Hepatocyte (in vitro differentiated cells): ENCODE measurements at regions not wholly inside any gene's neighbourhood (a gene's known extent, or its start where the extent isn't known, plus 50 kb on each side); places are given as distances from the start of the nearest gene placed in this dataset.

Source experiments
- DNase-seq: peaks from one replicate; pipeline ENCODE4 v3.0.0-alpha.2; 2016; ENCODE audit warnings: low spot score
- H2AFZ ChIP-seq: fragments of 200-600 bp; sonication (generic); 2 replicates; pipeline ENCODE4 v1.6.0; 2016; ENCODE audit warnings: antibody characterized with exemption, mild to moderate bottlenecking
- H3K27ac ChIP-seq: fragments of 200-600 bp; sonication (generic); 2 replicates; pipeline ENCODE4 v1.5.1; 2016; ENCODE audit warnings: mild to moderate bottlenecking
- H3K27me3 ChIP-seq: fragments of 200-600 bp; sonication (generic); 2 replicates; pipeline ENCODE4 v1.6.1; 2016
- H3K36me3 ChIP-seq: fragments of 200-600 bp; sonication (generic); replicated peaks from 2 replicates; pipeline ENCODE4 v1.5.1; 2016; ENCODE audit warnings: low read depth; ENCODE audit not compliant: insufficient read depth
- H3K4me1 ChIP-seq: fragments of 200-600 bp; sonication (generic); 2 replicates; pipeline ENCODE4 v1.5.1; 2016; ENCODE audit warnings: mild to moderate bottlenecking, moderate library complexity; ENCODE audit not compliant: insufficient read depth
- H3K4me2 ChIP-seq: fragments of 200-600 bp; sonication (generic); 2 replicates; pipeline ENCODE4 v1.6.0; 2016
- H3K4me3 ChIP-seq: fragments of 200-600 bp; sonication (generic); 2 replicates; pipeline ENCODE4 v1.5.1; 2016; ENCODE audit warnings: mild to moderate bottlenecking
- H3K79me2 ChIP-seq: fragments of 200-600 bp; sonication (generic); 2 replicates; pipeline ENCODE4 v1.6.0; 2017; ENCODE audit warnings: mild to moderate bottlenecking
- H3K9me2 ChIP-seq: fragments of 200-600 bp; sonication (generic); replicated peaks from 2 replicates; pipeline ENCODE4 v1.6.0; 2017; ENCODE audit warnings: mild to moderate bottlenecking; ENCODE audit not compliant: insufficient read depth
- H3K9me3 ChIP-seq: fragments of 200-600 bp; sonication (generic); 2 replicates; pipeline ENCODE4 v1.5.1; 2016; ENCODE audit warnings: low read depth, mild to moderate bottlenecking
- H4K20me1 ChIP-seq: fragments of 200-600 bp; sonication (generic); 2 replicates; pipeline ENCODE4 v1.6.0; 2016; ENCODE audit warnings: mild to moderate bottlenecking; ENCODE audit not compliant: insufficient read depth, poor library complexity, severe bottlenecking
- CTCF ChIP-seq: fragments of 200-600 bp; sonication (generic); IDR thresholded peaks from 2 replicates; pipeline ENCODE4 v1.5.1; 2016; ENCODE audit warnings: antibody characterized with exemption, mild to moderate bottlenecking; ENCODE audit not compliant: poor library complexity
- EZH2 ChIP-seq: fragments of 200-600 bp; sonication (generic); IDR thresholded peaks from 2 replicates; pipeline ENCODE4 v1.6.1; 2016; ENCODE audit warnings: antibody characterized with exemption, mild to moderate bottlenecking, borderline replicate concordance
- EZH2phosphoT487 ChIP-seq: fragments of 200-600 bp; sonication (generic); IDR thresholded peaks from one replicate; pipeline ENCODE4 v1.6.1; 2018; ENCODE audit warnings: antibody characterized with exemption, mild to moderate bottlenecking, low read depth, moderate library complexity; ENCODE audit not compliant: unreplicated experiment, severe bottlenecking
- WGBS: methylation state at CpG from one replicate; pipeline ENCODE4 v1.1.6; 2016; ENCODE audit warnings: low lambda C conversion rate; ENCODE audit errors: missing lambda C conversion rate; 5-methylcytosine and 5-hydroxymethylcytosine counted together

- H3K9me2 ChIP-seq = peaks cover 4% of the 10 kb centered on the region
- TF ChIP-seq CTCF (no peak), EZH2 (no peak), EZH2phosphoT487 (no peak)
- no peak overlapping the region for H2AFZ ChIP-seq
- H3K36me3 ChIP-seq = no peaks in the 10 kb centered on the region
- H3K4me3 ChIP-seq = no peak overlapping the region
- no peaks in the 10 kb centered on the region for H3K4me1 ChIP-seq
- no peak overlapping the region for H3K27ac ChIP-seq
- H3K79me2 ChIP-seq = no peaks in the 10 kb centered on the region
- H4K20me1 ChIP-seq = no peaks in the 10 kb centered on the region
- no peaks in the 10 kb centered on the region for H3K27me3 ChIP-seq
- no peak overlapping the region for H3K4me2 ChIP-seq
- no peaks in the 10 kb centered on the region for H3K9me3 ChIP-seq
- no peak for DNase-seq
- 34% methylated on average over 2 of the region's 2 CpGs for WGBS
Observed at GRCh38 chr6:120648713-120649112, 685.6 kb downstream of the TBC1D32 start.

DNA sequence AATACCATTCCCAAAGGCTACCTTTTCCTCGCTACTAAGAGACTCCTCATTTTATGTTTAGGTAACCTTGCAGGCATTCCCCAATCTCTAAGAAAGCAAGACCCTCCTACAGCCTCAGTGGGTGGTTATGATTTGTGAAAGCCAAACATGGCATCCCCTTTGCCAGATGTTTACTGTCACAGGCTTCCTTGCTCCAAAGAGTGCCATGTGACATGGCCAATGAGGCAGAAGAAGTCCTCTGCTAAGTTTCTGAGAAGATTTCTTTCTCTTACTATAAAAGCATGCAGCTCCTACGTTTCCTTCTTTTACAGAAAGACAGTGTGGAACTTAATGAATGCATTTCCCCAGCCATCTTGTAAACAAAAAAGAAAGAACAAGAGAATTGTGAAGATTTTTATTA, 688.2 kb downstream of the TBC1D32 start:
- H2AFZ ChIP-seq = peak overlapping the region; percentile 1
- no peak overlapping the region for H3K4me3 ChIP-seq
- no peaks in the 10 kb centered on the region for H3K4me1 ChIP-seq
- H3K9me3 ChIP-seq = no peaks in the 10 kb centered on the region
- H3K27me3 ChIP-seq = no peaks in the 10 kb centered on the region
- no peaks in the 10 kb centered on the region for H3K9me2 ChIP-seq
- no peaks in the 10 kb centered on the region for H4K20me1 ChIP-seq
- DNase-seq = no peak
- H3K79me2 ChIP-seq = no peaks in the 10 kb centered on the region
- H3K27ac ChIP-seq = no peak overlapping the region
- 30% methylated on average over 2 of the region's 2 CpGs for WGBS
- no peak for TF ChIP-seq CTCF
- no peak for TF ChIP-seq EZH2phosphoT487
- TF ChIP-seq EZH2 = no peak
- H3K4me2 ChIP-seq = no peak overlapping the region
- H3K36me3 ChIP-seq = no peaks in the 10 kb centered on the region

- Histone ChIP-seq H3K79me2 (no peaks in the 10 kb centered on the region), H4K20me1 (no peaks in the 10 kb centered on the region), H3K27ac (no peak overlapping the region), H3K4me3 (no peak overlapping the region), H3K36me3 (no peaks in the 10 kb centered on the region), H2AFZ (no peak overlapping the region), H3K4me2 (no peak overlapping the region), H3K9me3 (no peaks in the 10 kb centered on the region), H3K9me2 (no peaks in the 10 kb centered on the region), H3K27me3 (no peaks in the 10 kb centered on the region), H3K4me1 (no peaks in the 10 kb centered on the region)
- no peak for DNase-seq
- 48% methylated on average over 1 of the region's 1 CpG for WGBS
- TF ChIP-seq CTCF (no peak), EZH2phosphoT487 (no peak), EZH2 (no peak)
Observed at GRCh38 chr6:120632975-120633374, 701.3 kb downstream of the TBC1D32 start.

DNA sequence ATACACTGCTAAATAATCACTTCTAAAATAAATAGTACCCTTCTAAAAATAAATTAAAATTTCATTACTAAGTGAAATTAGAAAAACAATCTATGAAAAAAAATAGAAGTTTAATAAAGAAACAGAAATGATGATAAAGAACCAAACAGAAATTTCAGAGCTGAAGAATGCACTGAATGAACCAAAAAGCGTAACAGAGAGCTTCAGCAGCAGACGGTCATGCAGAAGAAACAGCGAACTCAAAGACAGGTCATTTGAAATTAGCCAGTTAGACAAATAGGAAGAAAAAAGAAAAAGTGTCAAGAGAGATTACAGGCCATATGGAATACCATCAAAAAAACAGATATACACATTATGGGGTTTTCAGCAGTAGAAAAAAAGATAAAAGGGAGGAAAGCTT, 706.7 kb downstream of the TBC1D32 start:
- Histone ChIP-seq H3K9me2 (no peaks in the 10 kb centered on the region), H3K36me3 (no peaks in the 10 kb centered on the region), H4K20me1 (no peaks in the 10 kb centered on the region), H3K79me2 (no peaks in the 10 kb centered on the region), H3K27me3 (no peaks in the 10 kb centered on the region), H3K9me3 (no peaks in the 10 kb centered on the region), H3K4me1 (no peaks in the 10 kb centered on the region), H3K27ac (no peak overlapping the region), H3K4me2 (no peak overlapping the region), H2AFZ (no peak overlapping the region), H3K4me3 (no peak overlapping the region)
- WGBS = 95% methylated on average over 3 of the region's 3 CpGs
- TF ChIP-seq EZH2 (no peak), CTCF (no peak)
- DNase-seq = no peak
